ENCODE measurements at regions not wholly inside any gene's neighbourhood (a gene's known extent, or its start where the extent isn't known, plus 50 kb on each side); places are given as distances from the start of the nearest gene placed in this dataset.

- no peak for TF ChIP-seq KIAA2018 (CRISPR knock-in tag; IDR thresholded peaks at IDR 0.05; ENCODE audit: borderline replicate concordance)
Observed at GRCh38 chr14:37970696-37971095, 237.0 kb upstream of the SSTR1 start (continued).

- WGBS (ENCODE audit: low lambda C conversion rate) = 31% methylated on average over 7 of the region's 7 CpGs
- Histone ChIP-seq H3K9ac (ENCODE audit: insufficient read depth, low read depth, low read length) (no peak overlapping the region), H3K9me3 (ENCODE audit: low read length) (no peaks in the 10 kb centered on the region), H4K20me1 (ENCODE audit: insufficient read depth, low read length) (no peaks in the 10 kb centered on the region), H3K27ac (ENCODE audit: extremely low read length, insufficient read depth, low read length) (no peak overlapping the region), H2AFZ (ENCODE audit: low read length) (no peak overlapping the region), H3K4me2 (ENCODE audit: low read depth, low read length) (no peak overlapping the region), H3K79me2 (ENCODE audit: insufficient read depth, low read length) (no peaks in the 10 kb centered on the region), H3K27me3 (ENCODE audit: control insufficient read depth in 1 of 2, insufficient read depth in 2 of 2, low read length in 2 of 2) (no peaks in the 10 kb centered on the region), H3K36me3 (replicated peaks in 1 of 2; ENCODE audit: control insufficient read depth in 1 of 2, insufficient read depth in 2 of 2, low read length in 2 of 2) (no peaks in the 10 kb centered on the region), H3K4me1 (ENCODE audit: insufficient read depth, low read length) (peaks cover 12% of the 10 kb centered on the region), H3K4me3 (replicated peaks in 1 of 3; ENCODE audit: insufficient read depth in 1 of 3, low read depth in 2 of 3, low read length in 3 of 3) (no peak overlapping the region)
- intact Hi-C loops (cut with micrococcal nuclease; ENCODE audit: unreplicated experiment) = no loop called here
- FAIRE-seq (no peak), ATAC-seq (peak; percentile 63), DNase-seq (ENCODE audit: low spot score) (peak; percentile 78)
- BruUV-seq (replicated peaks) = no TSS peak
- CTCF ChIA-PET (ENCODE audit: low intra/inter-chr PET ratio, low total read pairs) = no interaction called here
- POLR2A ChIA-PET = no interaction called here
- in situ Hi-C loops (cut with HindIII; ENCODE audit: extremely low pct_ligation_motif_present, low pct_unique_long_range_greater_than_20kb) = no loop called here
- TF ChIP-seq ZNF850 (CRISPR knock-in tag; conservative IDR thresholded peaks at IDR 0.05) = no peak
- TF ChIP-seq, protein P1, sequence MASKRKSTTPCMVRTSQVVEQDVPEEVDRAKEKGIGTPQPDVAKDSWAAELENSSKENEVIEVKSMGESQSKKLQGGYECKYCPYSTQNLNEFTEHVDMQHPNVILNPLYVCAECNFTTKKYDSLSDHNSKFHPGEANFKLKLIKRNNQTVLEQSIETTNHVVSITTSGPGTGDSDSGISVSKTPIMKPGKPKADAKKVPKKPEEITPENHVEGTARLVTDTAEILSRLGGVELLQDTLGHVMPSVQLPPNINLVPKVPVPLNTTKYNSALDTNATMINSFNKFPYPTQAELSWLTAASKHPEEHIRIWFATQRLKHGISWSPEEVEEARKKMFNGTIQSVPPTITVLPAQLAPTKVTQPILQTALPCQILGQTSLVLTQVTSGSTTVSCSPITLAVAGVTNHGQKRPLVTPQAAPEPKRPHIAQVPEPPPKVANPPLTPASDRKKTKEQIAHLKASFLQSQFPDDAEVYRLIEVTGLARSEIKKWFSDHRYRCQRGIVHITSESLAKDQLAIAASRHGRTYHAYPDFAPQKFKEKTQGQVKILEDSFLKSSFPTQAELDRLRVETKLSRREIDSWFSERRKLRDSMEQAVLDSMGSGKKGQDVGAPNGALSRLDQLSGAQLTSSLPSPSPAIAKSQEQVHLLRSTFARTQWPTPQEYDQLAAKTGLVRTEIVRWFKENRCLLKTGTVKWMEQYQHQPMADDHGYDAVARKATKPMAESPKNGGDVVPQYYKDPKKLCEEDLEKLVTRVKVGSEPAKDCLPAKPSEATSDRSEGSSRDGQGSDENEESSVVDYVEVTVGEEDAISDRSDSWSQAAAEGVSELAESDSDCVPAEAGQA (IDR thresholded peaks at IDR 0.05; ENCODE audit: low read depth) = no peak
- TF ChIP-seq, protein P1 (CRISPR knock-in tag; IDR thresholded peaks at IDR 0.05; ENCODE audit: borderline replicate concordance) = no peak
- no peak for TF ChIP-seq GZF1 (CRISPR knock-in tag; IDR thresholded peaks at IDR 0.05)
Observed at GRCh38 chr14:37972941-37973887, 234.5 kb upstream of the SSTR1 start.
